Neuronal stem cell (in vitro differentiated cells): ENCODE measurements at regions not wholly inside any gene's neighbourhood (a gene's known extent, or its start where the extent isn't known, plus 50 kb on each side); places are given as distances from the start of the nearest gene placed in this dataset.

ENCODE experiments used
- DNase-seq: peaks from one replicate; pipeline ENCODE4 v3.0.0-alpha.2; 2013; ENCODE audit warnings: low spot score
- H2AFZ ChIP-seq: one replicate; pipeline ENCODE4 v1.6.1; 2013; ENCODE audit warnings: mild to moderate bottlenecking, low read length, inconsistent platforms
- H2AK5ac ChIP-seq: 2 replicates; pipeline ENCODE4 v1.6.1; 2013; ENCODE audit warnings: low read depth, mild to moderate bottlenecking, inconsistent platforms, low read length, moderate library complexity, mixed read lengths
- H2BK120ac ChIP-seq: 2 replicates; pipeline ENCODE4 v1.6.1; 2013; ENCODE audit warnings: low read depth, mild to moderate bottlenecking, inconsistent platforms, low read length, moderate library complexity, mixed read lengths
- H2BK12ac ChIP-seq: one replicate; pipeline ENCODE4 v1.6.1; 2013; ENCODE audit warnings: low read length, inconsistent platforms
- H2BK15ac ChIP-seq: 2 replicates; pipeline ENCODE4 v1.6.1; 2013; ENCODE audit warnings: mild to moderate bottlenecking, low read length, inconsistent platforms, mixed read lengths
- H2BK5ac ChIP-seq: one replicate; pipeline ENCODE4 v1.6.1; 2013; ENCODE audit warnings: inconsistent platforms, mild to moderate bottlenecking, low read length, moderate library complexity
- H3K14ac ChIP-seq: one replicate; pipeline ENCODE4 v1.6.1; 2013; ENCODE audit warnings: low read length, inconsistent platforms
- H3K18ac ChIP-seq: 2 replicates; pipeline ENCODE4 v1.6.1; 2013; ENCODE audit warnings: low read length, inconsistent platforms
- H3K23ac ChIP-seq: 2 replicates; pipeline ENCODE4 v1.6.1; 2013; ENCODE audit warnings: low read depth, mild to moderate bottlenecking, mixed read lengths, low read length, inconsistent platforms; ENCODE audit not compliant: poor library complexity
- H3K27ac ChIP-seq: replicated peaks from 3 replicates; pipeline ENCODE4 v1.5.1; 2013; ENCODE audit warnings: low read length, inconsistent platforms
- H3K27me3 ChIP-seq, 3 experiments: 2 replicates each; pipeline ENCODE4 v1.6.1; 2013; ENCODE audit warnings: low read length in 3 of 3, mild to moderate bottlenecking in 2 of 3, inconsistent platforms in 1 of 3, low read depth in 1 of 3, mixed read lengths in 1 of 3, moderate library complexity in 1 of 3; ENCODE audit not compliant: control insufficient read depth in 3 of 3, insufficient read depth in 3 of 3
- H3K36me3 ChIP-seq, 2 donors: replicated peaks in 1 of 2; 2 replicates each; pipeline ENCODE4 v1.6.1; 2013; ENCODE audit warnings: low read length in 2 of 2; ENCODE audit not compliant: control insufficient read depth in 2 of 2, insufficient read depth in 2 of 2
- H3K4ac ChIP-seq: 2 replicates; pipeline ENCODE4 v1.6.1; 2013; ENCODE audit warnings: inconsistent platforms, mild to moderate bottlenecking, low read length, moderate library complexity
- H3K4me1 ChIP-seq, 2 donors: 1 replicate in 1 of 2; 2 replicates in 1 of 2; pipeline ENCODE4 v1.6.1; 2013; ENCODE audit warnings: low read length in 2 of 2, low read depth in 1 of 2; ENCODE audit not compliant: control insufficient read depth in 2 of 2, insufficient read depth in 1 of 2
- H3K4me2 ChIP-seq: one replicate; pipeline ENCODE4 v1.6.1; 2013; ENCODE audit warnings: mild to moderate bottlenecking, low read length, inconsistent platforms; ENCODE audit not compliant: insufficient read depth, poor library complexity, severe bottlenecking
- H3K4me3 ChIP-seq, 2 donors: 2 replicates each; pipeline ENCODE4 v1.5.1; 2013; ENCODE audit warnings: low read length in 2 of 2, mild to moderate bottlenecking in 2 of 2, inconsistent platforms in 1 of 2, moderate library complexity in 1 of 2
- H3K79me1 ChIP-seq: one replicate; pipeline ENCODE4 v1.6.1; 2013; ENCODE audit warnings: low read depth, mild to moderate bottlenecking, inconsistent platforms, low read length, moderate library complexity
- H3K9ac ChIP-seq: one replicate; pipeline ENCODE4 v1.6.1; 2013; ENCODE audit warnings: mild to moderate bottlenecking, low read depth, low read length, inconsistent platforms; ENCODE audit not compliant: poor library complexity
- H3K9me3 ChIP-seq, 2 donors: replicated peaks in 1 of 2; 2 replicates each; pipeline versions ENCODE3 to v1.6.1; 2013; ENCODE audit warnings: low read length in 2 of 2, mild to moderate bottlenecking in 2 of 2, inconsistent platforms in 1 of 2, low read depth in 1 of 2, mixed read lengths in 1 of 2, moderate library complexity in 1 of 2; ENCODE audit not compliant: control insufficient read depth in 2 of 2, insufficient read depth in 1 of 2
- H4K8ac ChIP-seq: one replicate; pipeline ENCODE4 v1.6.1; 2013; ENCODE audit warnings: low read depth, mild to moderate bottlenecking, inconsistent platforms, low read length, moderate library complexity
- H4K91ac ChIP-seq: one replicate; pipeline ENCODE4 v1.6.1; 2013; ENCODE audit warnings: low read length, low read depth, mild to moderate bottlenecking, inconsistent platforms; ENCODE audit not compliant: poor library complexity
- WGBS, 2 donors: extraction: QIAGEN DNeasy Blood & Tissue Kit; methylation state at CpG; one replicate each; pipeline ENCODE4 v1.1.7; 2013; ENCODE audit warnings: missing lambda C conversion rate in 2 of 2, mixed read lengths in 1 of 2; ENCODE audit not compliant: insufficient read length in 2 of 2, insufficient replicate concordance in 1 of 2; ENCODE audit errors: extremely low coverage in 2 of 2; 5-methylcytosine and 5-hydroxymethylcytosine counted together

DNA sequence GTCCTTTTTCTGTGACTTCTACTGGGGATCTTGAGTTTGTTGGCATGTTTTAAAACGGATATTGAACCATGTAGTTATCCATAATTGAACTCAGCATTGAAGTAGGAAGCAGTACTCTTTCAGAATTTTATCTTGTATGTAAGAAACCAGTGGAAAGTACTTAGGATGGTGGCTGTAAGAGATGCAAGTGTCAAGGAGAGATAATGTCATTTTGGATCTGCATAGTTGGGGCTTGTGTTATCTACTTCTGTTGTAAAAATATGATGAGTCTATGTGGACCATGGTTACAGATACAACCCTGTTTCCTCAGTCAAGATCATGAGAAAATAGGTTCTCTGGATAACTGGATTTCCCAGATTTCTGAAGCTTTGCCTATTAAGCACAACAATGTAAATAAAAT, 113.7 kb downstream of the NAB1 start:
- no peak overlapping the region for H4K8ac ChIP-seq
- H3K27me3 ChIP-seq: no peaks in the 10 kb centered on the region
- no peaks in the 10 kb centered on the region for H3K4me1 ChIP-seq
- WGBS, 2 donors: no CpG with 5 or more reads among the region's 1 CpG
- H2BK120ac ChIP-seq: no peak overlapping the region
- no peak overlapping the region for H3K4ac ChIP-seq
- H3K18ac ChIP-seq: no peak overlapping the region
- no peaks in the 10 kb centered on the region for H3K79me1 ChIP-seq
- H2BK15ac ChIP-seq: no peak overlapping the region
- no peak overlapping the region for H2BK5ac ChIP-seq
- H3K9ac ChIP-seq: no peak overlapping the region
- H3K9me3 ChIP-seq: no peaks in the 10 kb centered on the region
- H3K14ac ChIP-seq: no peak overlapping the region
- H2AK5ac ChIP-seq: no peak overlapping the region
- H3K27ac ChIP-seq: no peak overlapping the region
- H2BK12ac ChIP-seq: no peak overlapping the region
- H2AFZ ChIP-seq: no peak overlapping the region
- no peak overlapping the region for H3K4me3 ChIP-seq
- H3K23ac ChIP-seq: no peak overlapping the region
- H4K91ac ChIP-seq: no peak overlapping the region
- no peak overlapping the region for H3K4me2 ChIP-seq
- no peak for DNase-seq
- no peaks in the 10 kb centered on the region for H3K36me3 ChIP-seq

DNA sequence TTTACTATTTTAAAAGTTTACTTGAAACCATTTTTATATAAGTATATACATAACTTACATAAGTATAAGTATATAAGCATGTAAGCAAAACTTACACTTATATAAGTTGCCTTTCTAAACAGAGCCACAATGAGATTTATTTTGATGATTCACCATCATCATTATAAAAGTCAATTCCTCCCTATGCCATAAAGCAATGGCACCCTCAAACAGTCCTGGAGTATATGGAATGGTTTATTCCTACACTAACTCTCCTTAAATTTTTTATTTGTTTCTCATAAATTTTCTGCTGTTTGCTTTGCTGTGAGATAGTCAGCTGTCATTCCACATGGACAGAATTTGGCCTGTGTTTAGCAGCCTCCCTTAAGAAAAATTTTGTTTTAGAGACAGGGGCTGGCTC, 114.2 kb downstream of the NAB1 start:
- Histone ChIP-seq H2BK15ac (no peak overlapping the region), H3K14ac (no peak overlapping the region), H3K18ac (no peak overlapping the region), H2AFZ (no peak overlapping the region), H3K9ac (no peak overlapping the region), H2BK12ac (no peak overlapping the region), H3K79me1 (no peaks in the 10 kb centered on the region), H4K8ac (no peak overlapping the region), H3K27me3 (no peaks in the 10 kb centered on the region), H3K36me3 (no peaks in the 10 kb centered on the region), H2BK120ac (no peak overlapping the region), H2BK5ac (no peak overlapping the region), H2AK5ac (no peak overlapping the region), H3K4ac (no peak overlapping the region), H3K23ac (no peak overlapping the region), H3K4me1 (no peaks in the 10 kb centered on the region), H3K4me2 (no peak overlapping the region), H3K4me3 (no peak overlapping the region), H4K91ac (no peak overlapping the region), H3K27ac (no peak overlapping the region), H3K9me3 (no peaks in the 10 kb centered on the region)
- no peak for DNase-seq

DNA sequence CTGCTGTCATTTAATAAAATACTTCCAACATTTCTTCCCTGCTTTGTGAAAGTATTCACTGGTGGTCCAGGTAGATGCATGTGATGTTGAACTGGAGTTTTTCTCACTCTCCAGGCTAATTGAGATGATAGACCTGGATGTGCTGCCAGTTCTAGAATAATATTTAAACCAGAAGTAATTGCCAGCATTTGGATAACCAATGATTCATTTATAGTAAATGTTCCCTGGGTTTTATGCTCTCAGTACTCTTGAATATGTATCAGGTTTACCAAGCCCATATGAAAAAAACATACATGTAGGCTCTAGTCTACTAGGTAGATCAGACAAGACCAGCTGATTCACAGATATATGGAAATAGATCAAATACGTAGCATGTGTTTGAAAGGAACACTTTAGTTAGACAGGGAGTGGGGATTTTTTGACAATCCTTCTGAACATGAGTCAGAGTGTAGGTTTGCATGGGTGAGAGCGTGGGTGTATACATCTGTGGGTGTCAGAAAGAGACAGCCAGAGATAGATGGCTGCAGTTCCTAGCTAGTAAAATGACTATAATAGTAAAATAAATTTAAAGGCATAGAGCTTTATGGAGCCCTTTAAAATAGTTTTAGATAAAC, 115.1 kb downstream of the NAB1 start:
- Histone ChIP-seq H3K14ac (no peak overlapping the region), H3K4me2 (no peak overlapping the region), H2AFZ (no peak overlapping the region), H3K4me1 (no peaks in the 10 kb centered on the region), H2BK5ac (no peak overlapping the region), H2BK120ac (no peak overlapping the region), H3K36me3 (no peaks in the 10 kb centered on the region), H3K27ac (no peak overlapping the region), H3K27me3 (no peaks in the 10 kb centered on the region), H2BK15ac (no peak overlapping the region), H4K8ac (no peak overlapping the region), H4K91ac (no peak overlapping the region), H2BK12ac (no peak overlapping the region), H3K9me3 (no peaks in the 10 kb centered on the region), H2AK5ac (no peak overlapping the region), H3K4me3 (no peak overlapping the region), H3K23ac (no peak overlapping the region), H3K9ac (no peak overlapping the region), H3K18ac (no peak overlapping the region), H3K4ac (no peak overlapping the region), H3K79me1 (no peaks in the 10 kb centered on the region)
- WGBS, 2 donors: no CpG with 5 or more reads among the region's 2 CpGs
- DNase-seq: no peak

- no peak overlapping the region for H3K27ac ChIP-seq
- no peaks in the 10 kb centered on the region for H3K4me1 ChIP-seq
- no CpG with 5 or more reads among the region's 7 CpGs for WGBS, 2 donors
- H4K91ac ChIP-seq: no peak overlapping the region
- H2AK5ac ChIP-seq: no peak overlapping the region
- H3K23ac ChIP-seq: no peak overlapping the region
- DNase-seq: no peak
- no peak overlapping the region for H3K4me2 ChIP-seq
- no peak overlapping the region for H3K4ac ChIP-seq
- H2AFZ ChIP-seq: no peak overlapping the region
- H2BK5ac ChIP-seq: no peak overlapping the region
- H2BK120ac ChIP-seq: no peak overlapping the region
- no peak overlapping the region for H2BK12ac ChIP-seq
- H3K18ac ChIP-seq: no peak overlapping the region
- H3K27me3 ChIP-seq: no peaks in the 10 kb centered on the region
- no peak overlapping the region for H2BK15ac ChIP-seq
- no peaks in the 10 kb centered on the region for H3K36me3 ChIP-seq
- H3K9me3 ChIP-seq: no peaks in the 10 kb centered on the region
- no peak overlapping the region for H3K4me3 ChIP-seq
- H3K9ac ChIP-seq: no peak overlapping the region
- no peaks in the 10 kb centered on the region for H3K79me1 ChIP-seq
- H4K8ac ChIP-seq: no peak overlapping the region
- no peak overlapping the region for H3K14ac ChIP-seq
These were observed 115.0 kb upstream of the GLS start for GRCh38 chr2:190765386-190766173.
